ENCODE measurements at regions not wholly inside any gene's neighbourhood (a gene's known extent, or its start where the extent isn't known, plus 50 kb on each side); places are given as distances from the start of the nearest gene placed in this dataset.

GRCh38 chr2:44102790-44103562 is 65.7 kb upstream of the PPM1B start:
- TF ChIP-seq JUN (IDR thresholded peaks at IDR 0.05; ENCODE audit: borderline replicate concordance, insufficient read depth, insufficient read length, low read depth) (no peak), POLR2AphosphoS5 (IDR thresholded peaks at IDR 0.05; ENCODE audit: insufficient read depth, low read depth, low read length) (no peak), MYC (IDR thresholded peaks at IDR 0.05; ENCODE audit: low read depth, low read length) (no peak), POLR2A (IDR thresholded peaks at IDR 0.05; ENCODE audit: low read depth, low read length) (no peak), CTCF (IDR thresholded peaks at IDR 0.05; ENCODE audit: extremely low read depth in 1 of 2, insufficient read depth in 1 of 2, low read depth in 1 of 2, low read length in 2 of 2) (no peak), EZH2 (IDR thresholded peaks at IDR 0.05; ENCODE audit: borderline replicate concordance, low read depth, low read length, severe bottlenecking) (no peak), GATA2 (IDR thresholded peaks at IDR 0.05; ENCODE audit: insufficient read depth, insufficient read length, low read depth, low read length) (no peak), MAX (IDR thresholded peaks at IDR 0.05; ENCODE audit: insufficient read depth, insufficient read length) (no peak)
- DNase-seq (ENCODE audit: low read depth, low spot score): no peak
- Histone ChIP-seq H3K9me3 (replicated peaks; ENCODE audit: control insufficient read depth, insufficient read depth, low read length) (no peaks in the 10 kb centered on the region), H3K4me3 (replicated peaks in 1 of 3; ENCODE audit: insufficient read depth in 1 of 3, low read depth in 1 of 3, low read length in 3 of 3) (no peak overlapping the region), H3K27me3 (ENCODE audit: control insufficient read depth in 2 of 2, insufficient read depth in 2 of 2, low read length in 2 of 2) (no peaks in the 10 kb centered on the region), H3K9me1 (replicated peaks; ENCODE audit: control insufficient read depth, extremely low read depth, insufficient read depth, low read length) (no peaks in the 10 kb centered on the region), H3K4me2 (ENCODE audit: insufficient read depth, low read length) (no peak overlapping the region), H3K27ac (ENCODE audit: insufficient read depth, low read depth, low read length) (no peak overlapping the region), H3K9ac (replicated peaks; ENCODE audit: extremely low read depth, insufficient read depth, low read length) (no peak overlapping the region), H3K79me2 (ENCODE audit: control insufficient read depth, insufficient read depth, low read length) (no peaks in the 10 kb centered on the region), H3K4me1 (ENCODE audit: control insufficient read depth, extremely low read depth, insufficient read depth, low read length) (no peaks in the 10 kb centered on the region), H2AFZ (ENCODE audit: low read depth, low read length) (no peak overlapping the region), H3K36me3 (ENCODE audit: control insufficient read depth in 2 of 2, extremely low read depth in 1 of 2, insufficient read depth in 2 of 2, low read length in 2 of 2) (no peaks in the 10 kb centered on the region), H4K20me1 (replicated peaks; ENCODE audit: control insufficient read depth, extremely low read depth, insufficient read depth, low read length) (no peaks in the 10 kb centered on the region)
- intact Hi-C loops (cut with micrococcal nuclease) (no loop called here), dilution Hi-C loops (cut with MboI; ENCODE audit: extremely low pct_ligation_motif_present, low sequenced_read_pairs) (no loop called here)
- ChIA-PET CTCF (interaction anchor here (0.5 kb wide), 1 partner anchor 109 kb away, joined by 3 read pairs; no protein-coding TSS in a partner anchor), POLR2A (no interaction called here)
- BruUV-seq (replicated peaks): no TSS peak
- no peak for FAIRE-seq
